ENCODE measurements at regions not wholly inside any gene's neighbourhood (a gene's known extent, or its start where the extent isn't known, plus 50 kb on each side); places are given as distances from the start of the nearest gene placed in this dataset.

DNA sequence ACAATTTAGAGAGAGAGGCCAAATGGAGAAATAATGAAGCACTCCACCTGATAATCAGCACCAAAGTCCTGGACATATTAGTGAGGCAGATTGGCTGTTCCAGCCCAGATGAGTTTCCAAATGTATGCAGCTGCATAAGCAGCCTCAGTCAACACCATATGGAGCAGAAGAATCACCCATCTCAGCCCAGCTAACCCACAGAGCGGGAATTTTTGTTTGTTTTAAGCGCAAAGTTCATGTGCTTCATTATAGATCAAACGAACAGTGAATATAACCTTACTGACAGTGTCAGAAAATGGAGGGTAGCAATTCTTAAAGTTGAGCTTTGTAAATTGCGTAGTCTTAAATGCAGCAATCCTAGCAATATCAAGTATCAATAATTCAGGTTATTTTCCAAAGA lies 234.0 kb upstream of the CEP162 start:
- no peak for TF ChIP-seq CTCF (IDR thresholded peaks at IDR 0.05)
- no peak for TF ChIP-seq POLR2A (IDR thresholded peaks at IDR 0.05)
- TF ChIP-seq EP300 (IDR thresholded peaks at IDR 0.05), result no peak

Measured in tibial nerve (tissue), 4 donors.